Stimulated activated naive CD8-positive, alpha-beta T cell treated with anti-CD3 and anti-CD28 coated beads, Interleukin-15, Interleukin-2, amounts not matched to agents 100 ng/mL and 50 ng/mL, for 24 hours (primary cell): ENCODE measurements at regions not wholly inside any gene's neighbourhood (a gene's known extent, or its start where the extent isn't known, plus 50 kb on each side); places are given as distances from the start of the nearest gene placed in this dataset.

Experiments
- H3K27ac Mint-ChIP-seq: one replicate; pipeline ENCODE4 v1.8.0; 2021; ENCODE audit warnings: mild to moderate bottlenecking, mixed read lengths
- H3K27me3 Mint-ChIP-seq: one replicate; pipeline ENCODE4 v1.8.0; 2021; ENCODE audit warnings: mixed read lengths
- H3K36me3 Mint-ChIP-seq: one replicate; pipeline ENCODE4 v1.8.0; 2021; ENCODE audit warnings: low read depth, mixed read lengths
- H3K4me1 Mint-ChIP-seq: one replicate; pipeline ENCODE4 v1.8.0; 2021; ENCODE audit warnings: low read depth, mixed read lengths
- H3K4me3 Mint-ChIP-seq: one replicate; pipeline ENCODE4 v1.8.0; 2021; ENCODE audit warnings: mild to moderate bottlenecking, mixed read lengths
- H3K9me3 Mint-ChIP-seq: one replicate; pipeline ENCODE4 v1.8.0; 2021; ENCODE audit warnings: mixed read lengths

DNA sequence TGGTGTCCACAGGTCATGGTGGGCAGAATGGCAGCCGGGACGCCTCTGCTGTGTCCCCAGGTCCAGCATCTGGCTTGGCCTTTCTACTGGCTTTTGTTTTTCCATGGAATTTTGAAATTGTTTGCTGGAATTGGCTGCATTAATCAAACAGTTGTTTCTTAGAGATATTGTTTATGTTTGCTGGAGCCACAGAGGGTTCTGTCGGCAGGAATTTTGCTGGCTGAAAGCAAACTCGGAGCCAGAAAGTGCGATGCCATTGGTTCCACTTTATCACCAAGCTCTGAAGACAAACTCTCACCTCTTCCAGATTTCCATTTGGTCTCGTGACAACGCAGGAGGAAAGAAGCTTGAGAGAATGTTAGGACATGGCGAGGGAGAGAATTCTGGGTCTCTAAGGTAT lies 199.2 kb upstream of the COPS8 start:
- Mint-ChIP-seq H3K4me1 (no peaks in the 10 kb centered on the region), H3K27me3 (peaks cover 11% of the 10 kb centered on the region), H3K27ac (no peak overlapping the region), H3K4me3 (no peak overlapping the region), H3K36me3 (no peaks in the 10 kb centered on the region), H3K9me3 (no peaks in the 10 kb centered on the region)

DNA sequence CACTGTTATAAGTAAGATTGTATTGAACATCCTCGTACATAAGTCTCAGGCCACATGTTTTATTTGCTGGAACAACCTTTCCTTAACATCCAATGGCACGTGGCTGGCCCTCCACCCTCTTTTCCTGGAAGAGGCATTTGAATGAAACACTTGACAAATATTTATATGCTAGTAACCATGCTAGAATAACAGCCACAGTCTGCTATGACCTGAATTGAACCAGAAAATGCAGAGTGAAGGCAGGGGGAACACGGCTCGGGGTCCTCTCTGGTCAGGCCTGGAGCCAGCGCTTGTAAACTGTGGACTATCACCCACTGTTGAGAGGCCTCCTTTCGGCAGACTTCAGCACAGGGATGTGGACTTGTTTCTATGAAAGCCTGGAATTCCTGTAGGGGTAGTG lies 198.2 kb upstream of the COPS8 start:
- no peaks in the 10 kb centered on the region for H3K9me3 Mint-ChIP-seq
- no peaks in the 10 kb centered on the region for H3K36me3 Mint-ChIP-seq
- H3K4me1 Mint-ChIP-seq, result no peaks in the 10 kb centered on the region
- H3K27ac Mint-ChIP-seq, result no peak overlapping the region
- peaks cover 5% of the 10 kb centered on the region for H3K27me3 Mint-ChIP-seq
- no peak overlapping the region for H3K4me3 Mint-ChIP-seq

DNA sequence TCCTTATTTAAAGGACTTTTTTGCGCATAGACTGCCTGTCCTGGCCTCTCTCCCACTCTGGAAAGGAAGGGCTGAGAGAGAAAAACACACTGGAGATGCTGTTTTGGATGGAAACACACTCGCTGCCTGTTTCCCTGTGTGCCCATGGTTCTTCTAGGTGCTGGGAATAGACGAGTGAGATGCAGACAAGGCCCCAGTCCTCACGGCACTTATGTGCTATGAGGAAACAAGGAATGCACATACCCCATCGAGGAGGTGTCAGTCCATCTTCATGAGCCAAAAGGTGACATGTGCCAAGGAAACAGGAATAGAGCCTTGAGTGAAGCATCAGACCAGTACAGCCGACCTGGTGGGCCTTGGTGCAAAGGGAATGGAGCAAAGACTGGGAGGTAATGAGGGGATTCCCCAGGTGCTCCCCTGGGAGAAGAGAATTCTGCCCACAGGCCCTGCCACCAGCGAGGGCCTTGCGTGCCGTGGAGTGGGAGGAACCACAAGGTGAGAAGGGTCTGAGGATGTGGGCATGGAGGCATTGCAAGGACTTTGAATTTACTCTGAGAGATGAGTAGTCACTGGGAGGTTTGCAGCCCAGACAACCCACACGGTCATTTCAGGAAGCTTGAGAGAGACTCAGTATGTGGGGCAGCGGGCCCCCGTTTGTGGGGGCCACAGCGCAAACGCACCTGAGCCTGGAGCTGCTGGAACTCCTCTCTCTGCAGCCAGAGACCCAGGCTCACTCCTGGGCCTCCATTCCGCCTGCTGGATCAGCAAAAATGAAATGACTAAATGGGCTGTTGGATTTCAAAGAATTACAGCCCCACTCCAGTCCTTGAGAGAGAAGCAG lies 197.5 kb upstream of the COPS8 start:
- Mint-ChIP-seq H3K27me3 (peaks cover 5% of the 10 kb centered on the region), H3K9me3 (no peaks in the 10 kb centered on the region), H3K4me1 (no peaks in the 10 kb centered on the region), H3K36me3 (no peaks in the 10 kb centered on the region), H3K27ac (no peak overlapping the region), H3K4me3 (no peak overlapping the region)

DNA sequence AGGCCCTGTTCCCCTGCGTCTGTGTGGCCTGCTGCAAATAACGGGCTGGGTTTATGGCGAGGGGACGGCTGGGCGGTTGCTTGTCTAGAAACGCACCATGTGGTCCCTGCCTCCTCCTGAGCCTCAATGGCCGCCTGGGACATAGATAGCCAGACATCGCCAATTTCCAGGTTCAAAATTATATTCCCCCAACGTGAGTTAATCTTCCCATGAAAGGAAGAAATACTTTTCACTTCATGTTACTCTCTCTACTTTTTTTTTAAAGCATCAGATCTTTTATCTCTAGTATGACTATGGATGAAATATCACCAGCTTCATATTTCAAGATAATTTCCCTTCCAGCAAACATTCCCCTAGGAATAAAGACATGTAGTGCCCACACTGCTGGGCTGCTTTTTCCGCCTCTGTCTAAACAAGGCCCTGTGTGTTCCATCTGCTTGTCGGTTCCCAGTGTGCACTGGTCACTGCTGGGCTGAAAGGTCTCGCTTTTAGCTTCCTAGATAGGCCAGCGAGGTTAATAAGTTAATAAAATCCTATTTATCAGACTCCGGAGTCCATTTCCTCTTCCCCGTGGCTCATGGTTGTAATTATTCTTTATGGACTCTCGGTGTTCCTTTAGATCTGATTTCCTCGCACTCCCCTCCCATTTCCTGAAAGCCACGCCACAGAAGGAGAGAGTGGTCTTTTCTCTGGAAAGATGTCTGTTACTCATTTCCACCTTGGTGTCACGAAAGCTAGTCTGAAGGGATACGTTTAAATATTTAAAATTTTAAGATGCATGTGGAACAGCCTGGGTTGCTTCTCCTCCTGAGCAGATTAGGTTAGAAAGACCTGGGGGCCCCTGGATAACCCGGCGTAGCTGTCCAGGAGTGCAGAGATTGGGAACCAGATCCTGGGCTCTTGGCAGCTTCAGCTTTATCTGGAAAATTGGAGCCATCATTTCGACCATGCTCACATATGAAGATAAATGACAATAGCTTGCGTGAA lies 196.6 kb upstream of the COPS8 start:
- Mint-ChIP-seq H3K4me3 (no peak overlapping the region), H3K27ac (no peak overlapping the region), H3K36me3 (no peaks in the 10 kb centered on the region), H3K4me1 (no peaks in the 10 kb centered on the region), H3K27me3 (peaks cover 5% of the 10 kb centered on the region), H3K9me3 (no peaks in the 10 kb centered on the region)

DNA sequence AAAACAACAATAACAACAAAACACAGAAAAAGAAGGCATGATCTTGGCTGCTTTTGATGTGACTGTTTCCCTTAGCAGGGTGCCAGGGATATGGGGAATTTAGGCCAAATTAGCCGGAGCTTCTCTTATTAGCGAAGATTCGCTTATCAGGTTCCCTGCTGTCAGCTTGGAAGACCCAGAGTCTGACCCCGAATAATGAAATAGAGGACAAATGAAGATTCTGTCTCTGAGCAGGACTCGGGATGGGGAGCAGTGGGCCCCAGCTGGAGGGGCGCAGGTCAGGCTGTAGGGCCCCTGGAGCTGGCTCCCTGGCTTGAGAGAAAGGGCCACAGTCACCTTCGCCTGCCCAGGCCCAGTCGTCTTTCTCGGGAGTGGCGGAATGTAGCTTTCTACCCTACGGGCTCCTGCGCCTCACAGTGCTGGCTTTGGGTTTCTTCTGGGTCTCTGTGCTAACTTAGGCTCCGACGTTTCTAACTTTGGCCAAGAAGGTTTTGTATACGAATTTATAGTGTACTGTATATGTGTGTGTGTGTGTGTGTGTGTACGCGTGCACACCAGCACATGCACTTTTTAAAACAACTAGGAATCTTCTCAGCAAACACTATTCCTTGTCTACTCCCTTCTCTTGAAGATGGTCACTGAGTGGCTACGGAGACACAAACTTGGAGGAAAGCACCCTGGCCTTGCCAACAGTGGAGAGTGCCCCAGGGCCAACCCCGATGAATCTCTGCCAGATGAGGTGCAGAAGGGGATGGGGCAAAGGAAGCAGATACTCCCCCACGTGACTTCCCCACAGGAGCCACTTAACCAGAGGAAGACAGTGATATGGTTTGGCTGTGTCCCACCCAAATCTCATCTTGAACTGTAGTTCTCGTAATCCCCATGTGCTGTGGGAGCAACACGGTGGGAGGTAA lies 195.6 kb upstream of the COPS8 start:
- no peak overlapping the region for H3K27ac Mint-ChIP-seq
- peaks cover 5% of the 10 kb centered on the region for H3K27me3 Mint-ChIP-seq
- no peaks in the 10 kb centered on the region for H3K4me1 Mint-ChIP-seq
- no peaks in the 10 kb centered on the region for H3K36me3 Mint-ChIP-seq
- no peak overlapping the region for H3K4me3 Mint-ChIP-seq
- H3K9me3 Mint-ChIP-seq, result no peaks in the 10 kb centered on the region

DNA sequence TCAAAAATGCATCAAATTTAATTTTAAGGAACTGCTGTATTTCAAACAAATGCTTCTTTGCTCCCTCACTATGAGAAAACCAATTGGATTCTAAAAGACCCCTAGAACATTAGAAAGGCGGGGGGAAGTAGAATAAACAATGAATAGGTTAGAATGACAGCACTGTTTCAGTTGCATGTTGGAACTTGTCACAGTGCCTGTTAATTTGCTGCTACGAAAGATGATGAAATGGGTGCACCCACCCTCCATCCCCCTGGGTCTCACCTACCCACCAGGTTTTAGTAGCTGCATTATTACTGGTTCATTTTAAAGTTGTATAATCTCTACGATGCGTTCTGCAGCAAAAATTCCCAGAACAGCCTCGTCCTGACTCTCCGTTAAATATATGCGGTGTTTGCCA lies 193.0 kb upstream of the COPS8 start:
- Mint-ChIP-seq H3K27me3 (peaks cover 5% of the 10 kb centered on the region), H3K36me3 (no peaks in the 10 kb centered on the region), H3K4me3 (no peak overlapping the region), H3K9me3 (no peaks in the 10 kb centered on the region), H3K4me1 (no peaks in the 10 kb centered on the region), H3K27ac (no peak overlapping the region)

DNA sequence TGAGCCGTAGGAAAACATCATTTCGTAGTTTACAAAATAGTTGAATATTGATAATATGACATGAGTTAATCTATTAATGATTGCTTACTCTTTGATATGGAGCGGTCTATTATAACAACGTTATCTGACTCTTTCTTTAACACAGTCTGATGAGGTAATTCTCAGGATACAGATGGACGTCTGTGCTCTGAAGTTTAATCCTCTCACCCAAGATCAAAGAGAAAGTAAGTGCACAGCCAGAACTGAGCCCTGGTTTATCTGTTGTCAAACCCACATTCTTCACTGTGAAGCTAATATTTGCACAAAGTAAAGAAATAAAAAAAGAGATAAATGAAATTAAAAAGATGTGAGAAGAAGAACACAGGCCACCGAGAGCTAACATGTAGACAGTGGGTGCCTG lies 190.9 kb upstream of the COPS8 start:
- no peaks in the 10 kb centered on the region for H3K9me3 Mint-ChIP-seq
- no peak overlapping the region for H3K4me3 Mint-ChIP-seq
- no peaks in the 10 kb centered on the region for H3K27me3 Mint-ChIP-seq
- H3K36me3 Mint-ChIP-seq, result no peaks in the 10 kb centered on the region
- H3K27ac Mint-ChIP-seq, result no peak overlapping the region
- no peaks in the 10 kb centered on the region for H3K4me1 Mint-ChIP-seq

DNA sequence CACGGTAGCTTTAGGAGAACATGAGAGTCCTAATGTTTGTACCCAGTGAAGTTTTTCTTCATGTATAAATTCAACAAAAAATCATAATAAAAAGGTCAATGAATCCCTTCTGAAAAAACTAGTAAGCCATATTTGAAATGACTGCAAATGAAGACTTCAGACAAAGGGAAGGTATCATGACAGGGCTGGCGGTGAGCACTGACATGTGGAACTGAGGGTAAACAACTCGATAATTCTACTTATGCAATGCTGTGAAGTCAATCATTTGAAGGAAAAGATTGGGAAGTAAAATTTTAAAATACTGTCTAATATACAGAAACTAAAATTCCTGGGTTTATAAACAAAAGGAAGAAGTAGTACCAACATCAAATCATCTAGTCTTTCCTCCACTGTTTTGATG lies 190.2 kb upstream of the COPS8 start:
- Mint-ChIP-seq H3K9me3 (no peaks in the 10 kb centered on the region), H3K4me1 (no peaks in the 10 kb centered on the region), H3K36me3 (no peaks in the 10 kb centered on the region), H3K27ac (no peak overlapping the region), H3K27me3 (no peaks in the 10 kb centered on the region), H3K4me3 (no peak overlapping the region)

DNA sequence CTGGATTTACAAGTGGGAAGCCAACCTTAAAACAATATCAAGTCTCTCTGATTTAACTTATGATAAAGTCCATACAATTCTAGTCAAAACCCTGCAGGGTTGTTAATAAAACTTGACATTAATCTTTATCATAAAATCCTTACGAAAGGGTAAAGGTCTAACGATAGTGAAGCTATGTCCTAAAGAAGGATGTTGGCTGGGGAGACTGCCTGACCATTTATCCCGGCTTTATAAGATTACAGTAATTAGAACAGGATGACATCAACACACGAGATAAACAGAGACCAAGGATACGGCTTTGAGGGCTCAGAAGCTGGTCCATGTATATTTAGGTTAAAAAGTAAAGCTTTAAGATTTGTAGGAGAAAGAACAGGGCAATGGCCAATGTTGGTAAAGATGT lies 189.0 kb upstream of the COPS8 start:
- no peaks in the 10 kb centered on the region for H3K4me1 Mint-ChIP-seq
- H3K27me3 Mint-ChIP-seq, result peaks cover 3% of the 10 kb centered on the region
- H3K36me3 Mint-ChIP-seq, result no peaks in the 10 kb centered on the region
- no peak overlapping the region for H3K4me3 Mint-ChIP-seq
- no peaks in the 10 kb centered on the region for H3K9me3 Mint-ChIP-seq
- H3K27ac Mint-ChIP-seq, result no peak overlapping the region

DNA sequence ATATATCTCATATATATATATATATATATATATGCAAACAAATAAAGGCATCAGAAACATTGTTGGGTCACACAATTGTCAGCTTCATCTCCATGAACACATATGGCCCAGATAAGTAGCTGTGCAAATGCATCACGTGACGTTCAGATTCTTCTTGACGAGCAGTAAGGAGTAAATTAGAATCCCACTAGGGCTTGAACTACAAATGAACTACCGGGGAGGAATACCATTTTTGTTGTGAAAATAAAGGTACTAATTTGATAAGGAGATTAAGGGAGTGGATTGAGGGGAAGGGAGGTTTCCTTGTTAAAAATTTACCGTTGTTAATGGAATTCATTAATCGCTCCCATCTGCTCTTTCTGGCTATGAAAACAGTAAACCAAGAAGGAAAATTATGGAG lies 186.5 kb upstream of the COPS8 start:
- H3K27me3 Mint-ChIP-seq, result peaks cover 4% of the 10 kb centered on the region
- no peaks in the 10 kb centered on the region for H3K36me3 Mint-ChIP-seq
- H3K9me3 Mint-ChIP-seq, result no peaks in the 10 kb centered on the region
- H3K4me3 Mint-ChIP-seq, result no peak overlapping the region
- H3K27ac Mint-ChIP-seq, result no peak overlapping the region
- H3K4me1 Mint-ChIP-seq, result no peaks in the 10 kb centered on the region

DNA sequence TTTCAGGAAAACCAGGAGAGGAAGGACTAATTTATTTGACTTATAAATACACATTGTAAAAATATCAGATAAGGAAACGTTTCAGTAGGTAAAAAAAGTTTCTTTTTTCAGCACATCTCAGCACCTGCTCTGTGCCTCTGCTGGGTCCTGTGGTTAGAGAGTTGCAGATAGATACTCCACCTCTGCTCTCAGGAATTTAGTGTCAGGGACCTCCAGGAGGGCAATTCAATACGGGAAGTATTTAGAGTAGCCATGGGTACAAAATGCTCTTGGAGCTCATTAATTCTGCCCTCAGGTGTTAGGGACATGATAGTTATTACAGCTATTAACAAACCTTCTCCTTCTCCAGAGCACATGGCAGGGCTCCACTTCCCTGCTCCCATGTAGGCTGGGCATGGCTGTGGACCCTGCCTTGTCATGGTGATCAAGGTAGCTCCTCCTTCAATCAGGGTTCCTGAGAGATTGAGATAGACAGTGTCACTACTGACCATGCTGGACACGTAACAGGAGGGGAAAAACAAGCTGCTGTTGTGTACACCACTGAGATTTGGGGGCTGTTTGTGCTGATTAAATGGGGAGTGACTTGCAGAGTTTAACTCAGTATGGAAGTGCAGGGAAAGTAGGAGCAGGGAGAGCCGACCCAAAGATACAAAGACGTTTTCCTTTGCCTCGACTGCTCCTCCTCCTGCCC lies 185.6 kb upstream of the COPS8 start:
- Mint-ChIP-seq H3K36me3 (no peaks in the 10 kb centered on the region), H3K4me1 (no peaks in the 10 kb centered on the region), H3K27me3 (peaks cover 4% of the 10 kb centered on the region), H3K9me3 (no peaks in the 10 kb centered on the region), H3K4me3 (no peak overlapping the region), H3K27ac (no peak overlapping the region)

DNA sequence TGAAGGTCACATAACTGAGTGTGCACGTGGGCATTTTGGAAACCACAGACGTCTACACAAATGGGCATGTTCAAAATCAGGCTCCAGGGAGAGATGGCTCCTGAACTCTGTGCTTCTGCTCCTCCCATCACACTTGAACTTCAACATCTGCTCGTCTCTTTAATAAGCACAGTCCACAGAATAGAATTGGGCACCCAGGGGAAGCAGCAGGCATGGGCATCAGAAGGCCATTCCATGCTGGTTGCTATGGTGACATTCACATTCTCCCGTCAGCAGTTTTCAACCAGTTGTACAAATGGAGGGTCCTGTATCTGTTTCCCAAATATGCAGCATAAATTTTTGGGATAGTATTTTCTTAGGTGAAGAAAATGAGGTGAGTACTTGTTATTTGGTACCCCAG lies 183.7 kb upstream of the COPS8 start:
- H3K27ac Mint-ChIP-seq, result no peak overlapping the region
- no peaks in the 10 kb centered on the region for H3K4me1 Mint-ChIP-seq
- H3K4me3 Mint-ChIP-seq, result no peak overlapping the region
- H3K27me3 Mint-ChIP-seq, result peaks cover 4% of the 10 kb centered on the region
- H3K9me3 Mint-ChIP-seq, result no peaks in the 10 kb centered on the region
- H3K36me3 Mint-ChIP-seq, result no peaks in the 10 kb centered on the region

DNA sequence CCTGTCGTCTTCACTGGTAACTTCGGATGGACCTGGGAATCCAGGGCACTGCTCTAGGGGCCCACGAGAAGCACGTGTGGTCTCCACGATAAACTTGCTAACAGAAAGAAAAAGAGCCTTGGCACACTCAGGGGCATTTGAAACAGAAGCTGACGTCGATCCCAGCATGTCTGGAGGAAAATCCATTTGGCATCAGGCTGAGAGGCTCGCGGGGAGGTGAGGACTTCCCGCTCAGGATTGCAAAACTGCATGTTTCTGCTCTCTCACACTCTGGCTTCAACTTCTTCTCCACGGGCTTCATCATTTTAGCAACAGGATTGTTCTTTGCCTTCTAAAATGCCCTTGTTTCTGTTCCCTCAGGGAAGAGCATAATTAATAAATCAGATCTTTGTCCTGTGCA lies 181.7 kb upstream of the COPS8 start:
- Mint-ChIP-seq H3K27me3 (peaks cover 4% of the 10 kb centered on the region), H3K27ac (no peak overlapping the region)

More for the DNA sequence above, 181.7 kb upstream of the COPS8 start:
- no peaks in the 10 kb centered on the region for H3K9me3 Mint-ChIP-seq
- H3K4me1 Mint-ChIP-seq, result no peaks in the 10 kb centered on the region
- H3K4me3 Mint-ChIP-seq, result no peak overlapping the region
- H3K36me3 Mint-ChIP-seq, result no peaks in the 10 kb centered on the region
